HCT116 (cell line): ENCODE measurements at regions not wholly inside any gene's neighbourhood (a gene's known extent, or its start where the extent isn't known, plus 50 kb on each side); places are given as distances from the start of the nearest gene placed in this dataset.

Experiments
- ATAC-seq: fragments of 200-7000 bp; cut with Tn5 transposase; 2 replicates; pipeline ENCODE4 v1.9.1; 2020; ENCODE audit warnings: mild to moderate bottlenecking, moderate library complexity
- BruUV-seq: library from RNA; stranded (reverse); fragments of 400-500 nt; replicated peaks from 2 replicates; lab custom pipeline; 2021; lab: Mats Ljungman, UMichigan
- CTCF ChIA-PET: fragments of 300-600 bp; sonication (Branson Sonifier 250); formaldehyde crosslinking; loops from one replicate; lab custom pipeline; 2021; ENCODE audit warnings: antibody characterized with exemption; lab: Charles Lee
- POLR2A ChIA-PET: fragments of 300-600, 350-600 bp; sonication (Branson Sonifier 250); formaldehyde crosslinking; loops from one replicate; lab custom pipeline; 2021; ENCODE audit warnings: antibody characterized with exemption; lab: Charles Lee
- RAD21 ChIA-PET, 2 experiments: fragments of 300-600 bp; sonication (Branson Sonifier 250); formaldehyde crosslinking; loops; one replicate each; lab custom pipeline; 2023; ENCODE audit warnings: low total read pairs in 2 of 2; ENCODE audit not compliant: uncharacterized antibody in 2 of 2, unreplicated experiment in 2 of 2, low non-redundant PET in 1 of 2; lab: Charles Lee
- DNase-seq: peaks from one replicate; pipeline ENCODE4 v3.0.0-alpha.2; 2010; ENCODE audit warnings: low read depth, low spot score
- H2AFZ ChIP-seq: fragments of 200-600 bp; shearing (Covaris generic), sonication (generic); 2 replicates; pipeline ENCODE4 v1.6.1; 2017; ENCODE audit warnings: low read depth, mixed run types, mixed read lengths, antibody characterized with exemption, low read length; ENCODE audit not compliant: poor library complexity, severe bottlenecking
- H3K27ac ChIP-seq: 2 replicates; pipeline ENCODE4 v1.5.1; 2012; ENCODE audit warnings: low read depth, low read length
- H3K27me3 ChIP-seq: fragments of 200-600 bp; sonication (generic); 2 replicates; pipeline ENCODE4 v1.6.1; 2016; ENCODE audit warnings: mixed run types, low read length, mixed read lengths; ENCODE audit not compliant: insufficient read depth
- H3K36me3 ChIP-seq, 2 experiments: fragments of 200-500 bp in 1 of 2; fragments of 200-600 bp in 1 of 2; sonication (Bioruptor generic) in 1 of 2; sonication (generic) in 1 of 2; 2 replicates each; pipeline versions ENCODE4 v1.5.1 to v1.6.1; 2014 to 2016; ENCODE audit warnings: low read length in 2 of 2, inconsistent platforms in 1 of 2, mixed read lengths in 1 of 2, mixed run types in 1 of 2; ENCODE audit not compliant: insufficient read depth in 2 of 2, control insufficient read depth in 1 of 2
- H3K4me1 ChIP-seq, 2 experiments: fragments of 200-600 bp in 1 of 2; sonication (generic) in 1 of 2; 2 replicates each; pipeline versions ENCODE4 v1.5.1 to v1.6.1; 2012 to 2017; ENCODE audit warnings: low read length in 2 of 2, inconsistent platforms in 1 of 2, mild to moderate bottlenecking in 1 of 2, mixed read lengths in 1 of 2, mixed run types in 1 of 2, moderate library complexity in 1 of 2; ENCODE audit not compliant: insufficient read depth in 2 of 2, control insufficient read depth in 1 of 2
- H3K4me2 ChIP-seq: fragments of 200-600 bp; sonication (generic); 2 replicates; pipeline ENCODE4 v1.6.1; 2017; ENCODE audit warnings: mixed run types, low read length, mixed read lengths
- H3K4me3 ChIP-seq, 2 experiments: fragments of 200-600 bp in 1 of 2; sonication (generic) in 1 of 2; replicated peaks in 1 of 2; 2 replicates each; pipeline ENCODE4 v1.5.1; 2011 to 2016; ENCODE audit warnings: low read length in 2 of 2, control low read depth in 1 of 2, low read depth in 1 of 2, mild to moderate bottlenecking in 1 of 2, mixed read lengths in 1 of 2, mixed run types in 1 of 2
- H3K79me2 ChIP-seq: fragments of 200-600 bp; sonication (generic); 2 replicates; pipeline ENCODE4 v1.6.1; 2017; ENCODE audit warnings: mild to moderate bottlenecking, mixed run types, low read length, moderate library complexity, mixed read lengths; ENCODE audit not compliant: insufficient read depth
- H3K9ac ChIP-seq: fragments of 200-600 bp; sonication (generic); 2 replicates; pipeline ENCODE4 v1.6.1; 2016; ENCODE audit warnings: low read length, mixed read lengths
- H3K9me2 ChIP-seq: fragments of 200-600 bp; sonication (generic), shearing (Covaris generic); 2 replicates; pipeline ENCODE4 v1.6.1; 2017; ENCODE audit warnings: mixed run types, mild to moderate bottlenecking, moderate library complexity; ENCODE audit not compliant: insufficient read depth
- H3K9me3 ChIP-seq, 2 experiments: fragments of 200-500 bp in 1 of 2; fragments of 200-600 bp in 1 of 2; sonication (Bioruptor generic) in 1 of 2; sonication (generic) in 1 of 2; 2 replicates each; pipeline ENCODE4 v1.6.1; 2014 to 2017; ENCODE audit warnings: low read length in 2 of 2, mixed read lengths in 2 of 2, inconsistent platforms in 1 of 2, low read depth in 1 of 2, mild to moderate bottlenecking in 1 of 2, mixed run types in 1 of 2, moderate library complexity in 1 of 2; ENCODE audit not compliant: control insufficient read depth in 1 of 2, insufficient read depth in 1 of 2
- H4K20me1 ChIP-seq: fragments of 200-600 bp; sonication (generic), shearing (Covaris generic); 2 replicates; pipeline ENCODE4 v1.6.1; 2017; ENCODE audit warnings: mixed run types, mild to moderate bottlenecking, moderate library complexity; ENCODE audit not compliant: insufficient read depth
- EZH2phosphoT487 ChIP-seq: fragments of 200-600 bp; IDR thresholded peaks from 2 replicates; pipeline ENCODE4 v1.6.1; 2018; ENCODE audit warnings: antibody characterized with exemption, borderline replicate concordance
- FOSL1 ChIP-seq: IDR thresholded peaks from 2 replicates; pipeline ENCODE4 v1.6.1; 2012; ENCODE audit warnings: low read depth
- JUND ChIP-seq: IDR thresholded peaks from 2 replicates; pipeline ENCODE4 v1.6.1; 2012
- POLR2A ChIP-seq: IDR thresholded peaks from 2 replicates; pipeline ENCODE4 v1.7.0; 2011; ENCODE audit warnings: borderline replicate concordance; ENCODE audit not compliant: insufficient read depth, insufficient read length; ENCODE audit errors: extremely low read depth
- POLR2AphosphoS5 ChIP-seq: IDR thresholded peaks from 2 replicates; pipeline ENCODE4 v1.6.1; 2011; ENCODE audit warnings: mild to moderate bottlenecking, low read depth, low read length, moderate library complexity
- SIN3A ChIP-seq: IDR thresholded peaks from 2 replicates; pipeline ENCODE4 v1.6.1; 2012; ENCODE audit warnings: low read depth
- SP1 ChIP-seq: IDR thresholded peaks from 2 replicates; pipeline ENCODE4 v1.6.1; 2012; ENCODE audit warnings: low read depth
- SRF ChIP-seq: IDR thresholded peaks from 2 replicates; pipeline ENCODE4 v1.6.1; 2012; ENCODE audit warnings: low read depth
- TCF7L2 ChIP-seq: IDR thresholded peaks from 2 replicates; pipeline ENCODE4 v1.7.0; 2011; ENCODE audit warnings: borderline replicate concordance, inconsistent platforms; ENCODE audit not compliant: insufficient read depth, insufficient read length; ENCODE audit errors: extremely low read depth
- ZFX ChIP-seq: fragments of 450-650 bp; IDR thresholded peaks from 2 replicates; pipeline ENCODE4 v1.6.1; 2017
- intact Hi-C: fragments of 100-400 bp; cut with micrococcal nuclease; formaldehyde crosslinking; loops from 2 replicates; pipeline ENCODE4 v1.10.0; 2022
- TF ChIP-seq, protein P1 (sequence below): IDR thresholded peaks from 2 replicates; pipeline ENCODE4 v1.6.1; 2012
- TF ChIP-seq, protein P2 (sequence below): IDR thresholded peaks from 2 replicates; pipeline ENCODE4 v1.6.1; 2011; ENCODE audit warnings: mild to moderate bottlenecking, low read length, moderate library complexity; ENCODE audit not compliant: insufficient replicate concordance; ENCODE audit errors: extremely low read depth
- TF ChIP-seq, protein P3 (sequence below): IDR thresholded peaks from 2 replicates; pipeline ENCODE4 v1.6.1; 2012
- TF ChIP-seq, protein P4 (sequence below): IDR thresholded peaks from 2 replicates; pipeline ENCODE4 v1.6.1; 2012; ENCODE audit warnings: low read depth

DNA sequence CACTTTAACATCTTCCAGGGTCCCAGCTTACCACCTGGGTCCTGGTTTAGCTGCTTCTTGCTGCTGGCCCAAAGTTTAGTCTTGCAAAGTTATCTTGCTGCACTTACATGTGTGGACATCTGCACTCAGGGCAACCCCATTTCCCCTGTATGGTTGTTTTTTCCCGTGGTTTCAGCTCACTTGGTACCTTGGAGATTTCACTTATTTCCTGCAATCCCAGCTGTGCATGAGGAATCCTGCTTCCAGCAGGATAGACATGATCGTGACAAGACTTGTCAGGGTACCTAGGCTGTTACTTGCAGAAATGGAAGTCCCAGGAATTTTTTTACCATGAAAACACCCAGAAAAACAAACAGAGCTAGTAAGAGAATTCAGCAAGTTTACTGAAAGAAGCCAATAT, 95.9 kb upstream of the LEP start:
- Histone ChIP-seq H3K9ac (no peak overlapping the region), H3K27ac (no peak overlapping the region), H3K9me2 (no peaks in the 10 kb centered on the region), H4K20me1 (no peaks in the 10 kb centered on the region), H3K4me2 (no peak overlapping the region), H3K4me3 (no peak overlapping the region), H3K36me3 (no peaks in the 10 kb centered on the region), H3K79me2 (no peaks in the 10 kb centered on the region), H3K9me3 (no peaks in the 10 kb centered on the region), H3K4me1 (no peaks in the 10 kb centered on the region), H2AFZ (no peak overlapping the region), H3K27me3 (peaks cover 14% of the 10 kb centered on the region)
- DNase-seq: no peak
- CTCF ChIA-PET: interaction anchor here (1.5 kb wide), 1 partner anchor 10 kb away, joined by 8 read pairs; no protein-coding TSS in a partner anchor
- POLR2A ChIA-PET: no interaction called here
- intact Hi-C loops: no loop called here
- no peak for TF ChIP-seq SIN3A
- no peak for TF ChIP-seq POLR2A
- TF ChIP-seq SP1: no peak
- no peak for TF ChIP-seq TCF7L2
- TF ChIP-seq JUND: no peak
- TF ChIP-seq, protein P1, sequence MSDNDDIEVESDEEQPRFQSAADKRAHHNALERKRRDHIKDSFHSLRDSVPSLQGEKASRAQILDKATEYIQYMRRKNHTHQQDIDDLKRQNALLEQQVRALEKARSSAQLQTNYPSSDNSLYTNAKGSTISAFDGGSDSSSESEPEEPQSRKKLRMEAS: no peak
- TF ChIP-seq, protein P2, sequence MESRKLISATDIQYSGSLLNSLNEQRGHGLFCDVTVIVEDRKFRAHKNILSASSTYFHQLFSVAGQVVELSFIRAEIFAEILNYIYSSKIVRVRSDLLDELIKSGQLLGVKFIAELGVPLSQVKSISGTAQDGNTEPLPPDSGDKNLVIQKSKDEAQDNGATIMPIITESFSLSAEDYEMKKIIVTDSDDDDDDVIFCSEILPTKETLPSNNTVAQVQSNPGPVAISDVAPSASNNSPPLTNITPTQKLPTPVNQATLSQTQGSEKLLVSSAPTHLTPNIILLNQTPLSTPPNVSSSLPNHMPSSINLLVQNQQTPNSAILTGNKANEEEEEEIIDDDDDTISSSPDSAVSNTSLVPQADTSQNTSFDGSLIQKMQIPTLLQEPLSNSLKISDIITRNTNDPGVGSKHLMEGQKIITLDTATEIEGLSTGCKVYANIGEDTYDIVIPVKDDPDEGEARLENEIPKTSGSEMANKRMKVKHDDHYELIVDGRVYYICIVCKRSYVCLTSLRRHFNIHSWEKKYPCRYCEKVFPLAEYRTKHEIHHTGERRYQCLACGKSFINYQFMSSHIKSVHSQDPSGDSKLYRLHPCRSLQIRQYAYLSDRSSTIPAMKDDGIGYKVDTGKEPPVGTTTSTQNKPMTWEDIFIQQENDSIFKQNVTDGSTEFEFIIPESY: no peak
- TF ChIP-seq POLR2AphosphoS5: no peak
- TF ChIP-seq, protein P3, sequence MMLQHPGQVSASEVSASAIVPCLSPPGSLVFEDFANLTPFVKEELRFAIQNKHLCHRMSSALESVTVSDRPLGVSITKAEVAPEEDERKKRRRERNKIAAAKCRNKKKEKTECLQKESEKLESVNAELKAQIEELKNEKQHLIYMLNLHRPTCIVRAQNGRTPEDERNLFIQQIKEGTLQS: no peak
- no peak for TF ChIP-seq EZH2phosphoT487
- TF ChIP-seq, protein P4, sequence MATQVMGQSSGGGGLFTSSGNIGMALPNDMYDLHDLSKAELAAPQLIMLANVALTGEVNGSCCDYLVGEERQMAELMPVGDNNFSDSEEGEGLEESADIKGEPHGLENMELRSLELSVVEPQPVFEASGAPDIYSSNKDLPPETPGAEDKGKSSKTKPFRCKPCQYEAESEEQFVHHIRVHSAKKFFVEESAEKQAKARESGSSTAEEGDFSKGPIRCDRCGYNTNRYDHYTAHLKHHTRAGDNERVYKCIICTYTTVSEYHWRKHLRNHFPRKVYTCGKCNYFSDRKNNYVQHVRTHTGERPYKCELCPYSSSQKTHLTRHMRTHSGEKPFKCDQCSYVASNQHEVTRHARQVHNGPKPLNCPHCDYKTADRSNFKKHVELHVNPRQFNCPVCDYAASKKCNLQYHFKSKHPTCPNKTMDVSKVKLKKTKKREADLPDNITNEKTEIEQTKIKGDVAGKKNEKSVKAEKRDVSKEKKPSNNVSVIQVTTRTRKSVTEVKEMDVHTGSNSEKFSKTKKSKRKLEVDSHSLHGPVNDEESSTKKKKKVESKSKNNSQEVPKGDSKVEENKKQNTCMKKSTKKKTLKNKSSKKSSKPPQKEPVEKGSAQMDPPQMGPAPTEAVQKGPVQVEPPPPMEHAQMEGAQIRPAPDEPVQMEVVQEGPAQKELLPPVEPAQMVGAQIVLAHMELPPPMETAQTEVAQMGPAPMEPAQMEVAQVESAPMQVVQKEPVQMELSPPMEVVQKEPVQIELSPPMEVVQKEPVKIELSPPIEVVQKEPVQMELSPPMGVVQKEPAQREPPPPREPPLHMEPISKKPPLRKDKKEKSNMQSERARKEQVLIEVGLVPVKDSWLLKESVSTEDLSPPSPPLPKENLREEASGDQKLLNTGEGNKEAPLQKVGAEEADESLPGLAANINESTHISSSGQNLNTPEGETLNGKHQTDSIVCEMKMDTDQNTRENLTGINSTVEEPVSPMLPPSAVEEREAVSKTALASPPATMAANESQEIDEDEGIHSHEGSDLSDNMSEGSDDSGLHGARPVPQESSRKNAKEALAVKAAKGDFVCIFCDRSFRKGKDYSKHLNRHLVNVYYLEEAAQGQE: no peak
- no peak for TF ChIP-seq ZFX
- TF ChIP-seq SRF: no peak
- TF ChIP-seq FOSL1: no peak
- RAD21 ChIA-PET: no interaction called here
- BruUV-seq: no TSS peak
- ATAC-seq: no peak
